Retinal pigment epithelial cell (primary cell): ENCODE measurements at regions not wholly inside any gene's neighbourhood (a gene's known extent, or its start where the extent isn't known, plus 50 kb on each side); places are given as distances from the start of the nearest gene placed in this dataset.

ENCODE experiments used
- DNase-seq: peaks from one replicate; pipeline ENCODE4 v3.0.0-alpha.2; 2010; ENCODE audit warnings: low read depth
- H3K4me3 ChIP-seq: 2 replicates; pipeline ENCODE4 v1.5.1; 2011; ENCODE audit warnings: mild to moderate bottlenecking, low read length, control low read depth, moderate library complexity
- TF ChIP-seq, protein P1 (sequence below): conservative IDR thresholded peaks from 2 replicates; pipeline ENCODE4 v1.5.1; 2011; ENCODE audit warnings: low read depth, low read length, control low read depth, inconsistent platforms

DNA sequence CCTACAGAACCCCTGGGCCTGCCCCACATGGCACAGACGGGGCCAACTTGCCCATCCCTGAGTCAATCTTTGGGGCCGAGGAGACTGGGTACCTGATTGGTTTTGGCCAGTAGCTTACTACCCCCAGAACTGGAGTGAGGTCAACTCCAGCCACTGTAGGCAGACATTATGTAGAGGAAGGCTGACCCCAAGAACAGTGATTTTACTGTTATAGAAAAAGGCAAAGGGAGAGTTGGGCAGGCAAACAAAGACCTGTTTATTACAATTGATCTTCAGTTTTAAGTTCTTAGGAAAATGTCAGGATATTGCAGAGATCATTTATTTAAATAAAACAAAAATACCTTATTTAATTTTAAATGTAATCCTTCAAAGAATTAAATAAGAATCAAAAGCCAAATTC is 653.8 kb downstream of the NPHP4 start:
- H3K4me3 ChIP-seq = no peak overlapping the region
- TF ChIP-seq, protein P1, sequence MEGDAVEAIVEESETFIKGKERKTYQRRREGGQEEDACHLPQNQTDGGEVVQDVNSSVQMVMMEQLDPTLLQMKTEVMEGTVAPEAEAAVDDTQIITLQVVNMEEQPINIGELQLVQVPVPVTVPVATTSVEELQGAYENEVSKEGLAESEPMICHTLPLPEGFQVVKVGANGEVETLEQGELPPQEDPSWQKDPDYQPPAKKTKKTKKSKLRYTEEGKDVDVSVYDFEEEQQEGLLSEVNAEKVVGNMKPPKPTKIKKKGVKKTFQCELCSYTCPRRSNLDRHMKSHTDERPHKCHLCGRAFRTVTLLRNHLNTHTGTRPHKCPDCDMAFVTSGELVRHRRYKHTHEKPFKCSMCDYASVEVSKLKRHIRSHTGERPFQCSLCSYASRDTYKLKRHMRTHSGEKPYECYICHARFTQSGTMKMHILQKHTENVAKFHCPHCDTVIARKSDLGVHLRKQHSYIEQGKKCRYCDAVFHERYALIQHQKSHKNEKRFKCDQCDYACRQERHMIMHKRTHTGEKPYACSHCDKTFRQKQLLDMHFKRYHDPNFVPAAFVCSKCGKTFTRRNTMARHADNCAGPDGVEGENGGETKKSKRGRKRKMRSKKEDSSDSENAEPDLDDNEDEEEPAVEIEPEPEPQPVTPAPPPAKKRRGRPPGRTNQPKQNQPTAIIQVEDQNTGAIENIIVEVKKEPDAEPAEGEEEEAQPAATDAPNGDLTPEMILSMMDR = no peak
- DNase-seq = no peak

DNA sequence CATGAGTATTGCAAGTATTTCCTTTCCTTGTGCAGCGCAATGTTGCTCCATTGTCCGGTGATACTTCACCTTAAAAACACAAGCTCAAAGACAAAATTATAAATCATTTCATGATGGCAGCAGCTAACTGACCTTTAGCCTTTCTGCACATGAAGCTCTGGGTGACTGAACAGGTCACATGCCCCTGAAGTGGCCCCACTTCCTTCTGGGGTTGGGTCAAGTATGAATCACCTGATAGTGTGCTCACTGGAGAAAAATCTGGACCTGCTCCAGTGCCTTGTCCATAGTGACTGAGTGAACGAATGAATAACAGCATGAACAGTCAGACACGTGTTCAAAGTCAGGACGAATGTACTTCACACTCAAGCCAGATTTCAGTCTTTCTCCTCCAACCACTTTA is 658.9 kb downstream of the NPHP4 start:
- no peak for DNase-seq
- H3K4me3 ChIP-seq = no peak overlapping the region
- TF ChIP-seq, protein P1 = no peak

DNA sequence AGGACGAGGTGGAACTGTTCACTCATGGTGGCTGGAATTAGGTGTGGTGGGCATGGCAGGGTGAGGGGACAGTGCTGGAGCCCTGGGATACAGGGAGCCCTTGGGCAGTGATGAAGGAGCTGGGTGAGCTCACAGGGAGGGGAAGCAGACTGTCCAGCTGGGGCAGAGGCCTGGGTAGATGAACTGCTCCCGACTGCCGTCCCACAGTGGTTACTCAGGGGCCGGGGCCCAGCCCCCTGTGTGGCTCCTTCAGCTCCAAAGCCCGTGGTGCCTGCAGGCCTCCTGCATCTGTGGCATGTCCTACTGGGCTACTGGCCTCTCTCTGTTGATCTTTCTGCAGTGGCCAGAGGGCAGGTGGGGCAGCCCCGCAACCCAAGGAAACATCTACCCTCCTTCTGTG is 661.1 kb downstream of the NPHP4 start:
- TF ChIP-seq, protein P1 = no peak
- DNase-seq = no peak
- H3K4me3 ChIP-seq = no peak overlapping the region

DNA sequence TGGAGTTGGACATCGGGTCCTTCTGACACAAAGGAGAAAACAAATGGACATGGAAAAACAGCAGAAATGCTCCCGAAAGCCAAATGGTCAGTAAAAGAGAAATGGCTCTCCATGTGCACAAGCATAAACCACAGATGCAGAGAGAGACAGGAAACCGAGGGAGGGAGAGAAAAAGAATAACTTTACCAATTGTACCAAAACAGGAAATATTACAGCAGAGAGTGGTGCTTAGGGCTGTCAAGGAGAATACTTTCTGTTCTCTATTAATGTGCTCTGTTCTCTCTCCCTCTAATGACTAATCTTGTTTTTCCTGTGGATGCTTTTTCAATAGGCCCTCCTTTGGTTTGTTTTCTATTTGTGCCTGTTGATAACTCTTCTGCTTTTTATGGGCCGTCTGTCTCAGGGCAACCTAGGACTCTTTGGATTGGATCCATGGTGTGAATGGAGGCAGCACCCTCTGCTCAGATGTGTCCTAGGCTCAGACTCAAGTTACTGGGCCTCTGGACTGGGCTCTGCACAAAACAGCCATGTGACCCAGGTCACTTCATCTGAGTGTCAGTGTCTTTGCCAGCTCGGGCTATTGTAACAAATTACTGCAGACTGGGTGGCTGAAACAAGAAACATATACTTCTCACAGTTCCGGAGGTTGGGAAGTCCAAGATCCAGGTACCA is 663.0 kb downstream of the NPHP4 start:
- no peak overlapping the region for H3K4me3 ChIP-seq
- TF ChIP-seq, protein P1 = no peak
- no peak for DNase-seq

DNA sequence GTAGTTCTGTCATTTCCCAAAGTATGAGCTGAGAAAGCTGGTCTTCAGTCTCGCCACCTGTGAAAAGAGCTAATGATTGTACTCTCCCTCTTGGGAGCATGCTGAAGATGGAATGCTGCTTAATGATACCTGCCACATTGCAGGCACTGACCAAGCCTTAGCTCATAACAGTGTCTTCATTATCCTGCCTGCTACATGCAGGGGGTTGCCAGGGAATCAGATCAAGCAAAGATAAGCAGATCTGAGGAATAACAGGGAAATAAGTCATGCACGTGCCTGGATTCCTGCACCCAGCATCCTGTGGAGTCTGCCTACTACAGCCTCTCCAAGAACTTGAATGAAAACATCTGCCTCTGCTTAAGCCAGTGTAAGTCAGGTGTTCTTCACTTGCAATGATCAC is 667.3 kb downstream of the NPHP4 start:
- DNase-seq = no peak
- no peak overlapping the region for H3K4me3 ChIP-seq
- TF ChIP-seq, protein P1 = no peak

DNA sequence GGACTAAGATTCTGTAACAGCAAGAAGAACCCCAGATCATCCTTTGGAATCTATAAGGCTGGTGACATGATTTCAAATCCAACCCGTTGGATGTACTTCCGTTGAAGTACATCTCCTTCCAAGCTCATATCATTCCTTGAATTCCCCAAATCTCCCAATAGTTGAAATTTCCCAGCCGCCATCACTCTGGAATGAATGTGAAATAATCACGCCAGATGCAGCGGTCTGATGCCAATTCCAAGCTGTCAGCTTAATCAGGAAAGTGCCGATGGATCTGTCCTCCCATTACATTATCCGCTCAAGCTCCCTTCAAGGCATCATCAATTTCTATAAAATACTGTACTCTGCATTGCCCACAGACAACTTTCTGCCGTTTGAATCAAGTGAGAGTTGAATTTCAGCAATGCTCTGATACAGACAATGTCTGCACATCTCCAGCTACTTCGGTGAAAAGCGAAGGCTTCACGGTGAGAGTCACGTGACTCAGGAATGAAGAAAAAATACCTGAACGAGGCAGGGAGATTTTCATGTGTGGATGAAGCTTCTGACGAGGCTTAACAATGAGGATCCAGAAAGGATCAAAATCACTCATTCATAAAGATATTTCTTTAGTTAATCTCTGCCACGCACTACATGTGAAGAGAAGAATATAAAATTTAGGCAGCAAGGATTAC is 663.9 kb downstream of the AJAP1 start:
- H3K4me3 ChIP-seq = no peak overlapping the region
- no peak for DNase-seq
- TF ChIP-seq, protein P1 = no peak

DNA sequence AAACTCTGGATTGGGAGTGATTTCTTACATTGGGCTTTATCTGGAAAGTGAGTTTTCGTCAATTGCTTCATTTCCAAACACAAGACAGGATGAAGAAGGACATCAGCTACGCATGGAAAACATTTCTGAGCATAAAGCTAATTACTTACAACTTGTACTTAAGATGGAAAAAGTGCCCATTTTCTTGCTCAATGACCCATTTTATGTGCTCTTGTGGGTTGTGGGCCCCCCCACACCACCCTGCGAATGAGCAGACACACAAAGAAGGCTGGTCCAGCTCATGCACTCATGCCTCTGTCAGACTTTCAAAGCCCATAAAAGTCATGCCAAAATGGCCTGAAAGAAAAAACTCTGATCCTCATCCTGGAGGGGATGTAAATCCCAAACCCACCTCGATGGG is 663.0 kb downstream of the AJAP1 start:
- TF ChIP-seq, protein P1 = no peak
- H3K4me3 ChIP-seq = no peak overlapping the region
- DNase-seq = no peak
